Suprapubic skin (tissue), 4 donors: ENCODE measurements at regions not wholly inside any gene's neighbourhood (a gene's known extent, or its start where the extent isn't known, plus 50 kb on each side); places are given as distances from the start of the nearest gene placed in this dataset.

Experiments used
- EP300 ChIP-seq: sonication (generic); formaldehyde crosslinking; IDR thresholded peaks from one replicate; pipeline ENCODE4 v1.6.1; 2017; ENCODE audit warnings: antibody characterized with exemption
- POLR2A ChIP-seq, 2 donors: fragments of 450-650 bp; IDR thresholded peaks; one replicate each; pipeline ENCODE4 v1.6.1; 2017; ENCODE audit warnings: antibody characterized with exemption in 2 of 2, mild to moderate bottlenecking in 2 of 2, moderate library complexity in 2 of 2
- POLR2AphosphoS5 ChIP-seq, 3 donors: sonication (generic); formaldehyde crosslinking; IDR thresholded peaks; one replicate each; pipeline ENCODE4 v1.6.1; 2017; ENCODE audit warnings: antibody characterized with exemption in 3 of 3
- TF ChIP-seq, protein P1 (sequence below), 2 donors: fragments of 200-600 bp in 1 of 2; fragments of 450-650 bp in 1 of 2; sonication (generic) in 1 of 2; IDR thresholded peaks; one replicate each; pipeline ENCODE4 v1.5.1; 2016 to 2019; ENCODE audit warnings: antibody characterized with exemption in 2 of 2, mild to moderate bottlenecking in 1 of 2, moderate library complexity in 1 of 2

DNA sequence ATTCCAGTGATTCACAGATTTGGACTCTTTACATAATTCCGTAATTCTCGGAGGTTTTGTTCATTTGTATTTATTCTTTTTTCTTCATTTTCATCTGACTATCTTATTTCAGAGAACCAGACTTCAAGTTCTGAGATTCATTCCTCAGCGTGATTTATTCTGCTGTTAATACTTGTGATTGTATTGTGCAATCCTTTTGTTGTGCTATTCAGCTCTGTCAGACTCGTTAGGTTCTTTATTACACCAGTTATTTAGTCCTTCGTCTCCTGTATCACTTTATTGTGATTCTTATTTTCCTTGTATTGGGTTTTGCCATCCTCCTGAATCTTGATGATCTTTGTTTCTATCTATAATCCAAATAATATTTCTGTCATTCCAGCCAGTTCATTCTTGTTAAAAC is 529.3 kb upstream of the LRRTM4 start:
- no peak for TF ChIP-seq POLR2AphosphoS5 (IDR thresholded peaks at IDR 0.05)
- TF ChIP-seq, protein P1, sequence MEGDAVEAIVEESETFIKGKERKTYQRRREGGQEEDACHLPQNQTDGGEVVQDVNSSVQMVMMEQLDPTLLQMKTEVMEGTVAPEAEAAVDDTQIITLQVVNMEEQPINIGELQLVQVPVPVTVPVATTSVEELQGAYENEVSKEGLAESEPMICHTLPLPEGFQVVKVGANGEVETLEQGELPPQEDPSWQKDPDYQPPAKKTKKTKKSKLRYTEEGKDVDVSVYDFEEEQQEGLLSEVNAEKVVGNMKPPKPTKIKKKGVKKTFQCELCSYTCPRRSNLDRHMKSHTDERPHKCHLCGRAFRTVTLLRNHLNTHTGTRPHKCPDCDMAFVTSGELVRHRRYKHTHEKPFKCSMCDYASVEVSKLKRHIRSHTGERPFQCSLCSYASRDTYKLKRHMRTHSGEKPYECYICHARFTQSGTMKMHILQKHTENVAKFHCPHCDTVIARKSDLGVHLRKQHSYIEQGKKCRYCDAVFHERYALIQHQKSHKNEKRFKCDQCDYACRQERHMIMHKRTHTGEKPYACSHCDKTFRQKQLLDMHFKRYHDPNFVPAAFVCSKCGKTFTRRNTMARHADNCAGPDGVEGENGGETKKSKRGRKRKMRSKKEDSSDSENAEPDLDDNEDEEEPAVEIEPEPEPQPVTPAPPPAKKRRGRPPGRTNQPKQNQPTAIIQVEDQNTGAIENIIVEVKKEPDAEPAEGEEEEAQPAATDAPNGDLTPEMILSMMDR (IDR thresholded peaks at IDR 0.05): no peak
- TF ChIP-seq POLR2A (IDR thresholded peaks at IDR 0.05): no peak
- TF ChIP-seq EP300: no peak
